OCI-LY7 (cell line): ENCODE measurements at regions not wholly inside any gene's neighbourhood (a gene's known extent, or its start where the extent isn't known, plus 50 kb on each side); places are given as distances from the start of the nearest gene placed in this dataset.

Source experiments
- CTCF ChIP-seq: fragments of 200-600 bp; sonication (generic); conservative IDR thresholded peaks from 2 replicates; pipeline ENCODE4 v1.5.1; 2014; ENCODE audit warnings: mild to moderate bottlenecking, antibody characterized with exemption, low read length, moderate library complexity, mixed read lengths
- EZH2phosphoT487 ChIP-seq: fragments of 200-600 bp; sonication (generic); IDR thresholded peaks from 2 replicates; pipeline ENCODE4 v1.6.1; 2018; ENCODE audit warnings: low read depth, borderline replicate concordance, mild to moderate bottlenecking, mixed run types, antibody characterized with exemption, low read length, moderate library complexity, mixed read lengths

GRCh38 chr21:24097181-24097580 is 1510.1 kb downstream of the MRPL39 start:
- TF ChIP-seq CTCF, result no peak
- TF ChIP-seq EZH2phosphoT487, result no peak
